ENCODE measurements at regions not wholly inside any gene's neighbourhood (a gene's known extent, or its start where the extent isn't known, plus 50 kb on each side); places are given as distances from the start of the nearest gene placed in this dataset.

- TF ChIP-seq ETV6 (conservative IDR thresholded peaks at IDR 0.05 in 1 of 2, IDR thresholded peaks at IDR 0.05 in 1 of 2; ENCODE audit: borderline replicate concordance in 1 of 2, low read depth in 1 of 2) (no peak), RAD21 (IDR thresholded peaks at IDR 0.05; ENCODE audit: insufficient read depth, low read depth, low read length) (no peak), CTCF (IDR thresholded peaks at IDR 0.05 in 2 of 3, conservative IDR thresholded peaks at IDR 0.05 in 1 of 3; ENCODE audit: control insufficient read depth in 2 of 3, extremely low read depth in 1 of 3, insufficient read depth in 1 of 3, low read depth in 3 of 3, low read length in 3 of 3) (no peak), EP300 (IDR thresholded peaks at IDR 0.05; ENCODE audit: borderline replicate concordance in 1 of 2, control insufficient read depth in 1 of 2, low read depth in 2 of 2, low read length in 2 of 2) (no peak), ESRRA (IDR thresholded peaks at IDR 0.05; ENCODE audit: low read length) (no peak)
- TF ChIP-seq, protein P1, sequence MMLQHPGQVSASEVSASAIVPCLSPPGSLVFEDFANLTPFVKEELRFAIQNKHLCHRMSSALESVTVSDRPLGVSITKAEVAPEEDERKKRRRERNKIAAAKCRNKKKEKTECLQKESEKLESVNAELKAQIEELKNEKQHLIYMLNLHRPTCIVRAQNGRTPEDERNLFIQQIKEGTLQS (IDR thresholded peaks at IDR 0.05; ENCODE audit: borderline replicate concordance, extremely low read depth, low read depth, low read length), result no peak
Measured at GRCh38 chr5:117055517-117055916, 480.9 kb upstream of the SEMA6A start.

All from GM12878 (cell line).